Activated T-helper 1 cell treated with anti-CD3 and anti-CD28 coated beads, Interleukin-12 subunit alpha, Interleukin-12 subunit beta, Interleukin-2, Interleukin-4 antibody, amounts not matched to agents 30 ng/mL and 10 ng/mL and 1 ng/mL, durations not matched to agents 14 hours and 24 hours and 36 hours (primary cell): ENCODE measurements at regions not wholly inside any gene's neighbourhood (a gene's known extent, or its start where the extent isn't known, plus 50 kb on each side); places are given as distances from the start of the nearest gene placed in this dataset.

Experiments used
- DNase-seq: peaks from one replicate; pipeline ENCODE4 v3.0.0; 2021; ENCODE audit warnings: low spot score
- H3K27ac Mint-ChIP-seq: one replicate; pipeline ENCODE4 v1.8.0; 2021; ENCODE audit warnings: mild to moderate bottlenecking, mixed read lengths
- H3K27me3 Mint-ChIP-seq: one replicate; pipeline ENCODE4 v1.8.0; 2022; ENCODE audit warnings: mild to moderate bottlenecking, moderate library complexity, mixed read lengths; ENCODE audit not compliant: insufficient read depth
- H3K36me3 Mint-ChIP-seq: one replicate; pipeline ENCODE4 v1.8.0; 2021; ENCODE audit warnings: low read depth, mixed read lengths
- H3K4me1 Mint-ChIP-seq: one replicate; pipeline ENCODE4 v1.8.0; 2021; ENCODE audit warnings: low read depth, mixed read lengths
- H3K4me3 Mint-ChIP-seq: one replicate; pipeline ENCODE4 v1.8.0; 2021; ENCODE audit warnings: mild to moderate bottlenecking, moderate library complexity, mixed read lengths
- H3K9me3 Mint-ChIP-seq: one replicate; pipeline ENCODE4 v1.8.0; 2021; ENCODE audit warnings: mixed read lengths
- intact Hi-C: fragments of 100-400 bp; cut with micrococcal nuclease; formaldehyde crosslinking; loops from one replicate; pipeline ENCODE4 v1.15.1; 2024

DNA sequence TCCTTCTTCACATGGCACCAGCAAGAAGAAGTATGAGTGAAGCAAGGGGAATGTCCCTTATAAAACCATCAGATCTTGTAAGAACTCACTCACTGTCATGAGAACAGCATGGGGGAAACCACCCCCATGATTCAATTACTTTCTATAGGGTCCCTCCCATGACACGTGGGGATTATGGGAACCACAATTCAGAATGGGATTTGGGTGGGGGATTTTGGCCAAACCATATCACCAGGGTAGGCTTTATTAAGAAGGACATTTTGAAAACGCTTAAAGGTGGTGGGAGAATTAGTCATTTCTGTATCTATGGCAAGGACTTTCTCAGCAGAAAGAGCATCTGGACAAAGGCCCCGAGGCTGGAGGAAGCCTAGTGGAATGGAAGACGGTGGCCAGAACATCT lies 100.2 kb upstream of the ADAMTS16 start:
- H3K36me3 Mint-ChIP-seq, result no peaks in the 10 kb centered on the region
- H3K27ac Mint-ChIP-seq, result no peak overlapping the region
- H3K9me3 Mint-ChIP-seq, result peaks cover 4% of the 10 kb centered on the region
- H3K27me3 Mint-ChIP-seq, result peaks cover 3% of the 10 kb centered on the region
- intact Hi-C loops, result no loop called here
- no peaks in the 10 kb centered on the region for H3K4me1 Mint-ChIP-seq
- no peak for DNase-seq
- no peak overlapping the region for H3K4me3 Mint-ChIP-seq

- no peaks in the 10 kb centered on the region for H3K4me1 Mint-ChIP-seq
- H3K9me3 Mint-ChIP-seq, result peaks cover 4% of the 10 kb centered on the region
- H3K27ac Mint-ChIP-seq, result no peak overlapping the region
- no peak overlapping the region for H3K4me3 Mint-ChIP-seq
- no peaks in the 10 kb centered on the region for H3K36me3 Mint-ChIP-seq
- no peak for DNase-seq
- H3K27me3 Mint-ChIP-seq, result peaks cover 3% of the 10 kb centered on the region
- intact Hi-C loops, result no loop called here
These were observed 99.4 kb upstream of the ADAMTS16 start for GRCh38 chr5:5040712-5041111.

GRCh38 chr5:5042806-5043205 lies 97.3 kb upstream of the ADAMTS16 start:
- H3K4me1 Mint-ChIP-seq, result no peaks in the 10 kb centered on the region
- DNase-seq, result no peak
- no peaks in the 10 kb centered on the region for H3K36me3 Mint-ChIP-seq
- H3K27ac Mint-ChIP-seq, result no peak overlapping the region
- no peak overlapping the region for H3K4me3 Mint-ChIP-seq
- peaks cover 4% of the 10 kb centered on the region for H3K9me3 Mint-ChIP-seq
- intact Hi-C loops, result no loop called here
- peaks cover 3% of the 10 kb centered on the region for H3K27me3 Mint-ChIP-seq

GRCh38 chr5:5043346-5043745 lies 96.8 kb upstream of the ADAMTS16 start:
- Mint-ChIP-seq H3K4me3 (no peak overlapping the region), H3K27ac (no peak overlapping the region), H3K4me1 (no peaks in the 10 kb centered on the region), H3K36me3 (no peaks in the 10 kb centered on the region), H3K27me3 (peaks cover 3% of the 10 kb centered on the region), H3K9me3 (peaks cover 4% of the 10 kb centered on the region)
- intact Hi-C loops, result no loop called here
- DNase-seq, result no peak

DNA sequence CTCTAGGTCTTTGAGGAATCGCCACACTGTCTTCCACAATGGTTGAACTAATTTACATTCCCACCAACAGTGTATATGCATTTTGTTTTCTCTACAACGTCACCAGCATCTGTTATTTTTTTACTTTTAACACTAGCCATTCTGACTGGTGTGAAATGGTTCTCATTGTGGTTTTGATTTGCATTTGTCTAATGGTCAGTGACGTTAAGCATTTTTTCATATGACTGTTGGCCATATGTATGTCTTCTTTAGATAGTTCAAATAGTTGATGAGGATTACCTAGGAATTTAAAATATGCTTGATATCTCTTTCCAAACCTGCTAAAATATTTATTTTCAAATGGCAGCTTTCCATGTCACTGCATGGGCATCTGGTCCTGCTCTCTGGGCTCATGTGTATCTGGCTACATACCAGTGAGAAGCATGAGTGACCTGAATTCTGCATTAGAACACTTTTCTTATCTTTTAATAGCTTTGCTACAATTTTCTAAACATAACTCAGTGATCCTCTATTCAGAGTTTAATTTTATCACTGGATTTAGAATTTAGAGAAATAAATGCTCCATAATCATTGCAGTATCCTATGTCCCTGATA lies 95.8 kb upstream of the ADAMTS16 start:
- intact Hi-C loops, result no loop called here
- Mint-ChIP-seq H3K4me3 (no peak overlapping the region), H3K36me3 (no peaks in the 10 kb centered on the region), H3K9me3 (no peaks in the 10 kb centered on the region), H3K27ac (no peak overlapping the region), H3K4me1 (no peaks in the 10 kb centered on the region), H3K27me3 (peaks cover 3% of the 10 kb centered on the region)
- no peak for DNase-seq

GRCh38 chr5:5046680-5047502 lies 93.2 kb upstream of the ADAMTS16 start:
- Mint-ChIP-seq H3K27me3 (peaks cover 3% of the 10 kb centered on the region), H3K36me3 (no peaks in the 10 kb centered on the region), H3K27ac (no peak overlapping the region), H3K4me3 (no peak overlapping the region), H3K9me3 (no peaks in the 10 kb centered on the region), H3K4me1 (no peaks in the 10 kb centered on the region)
- intact Hi-C loops, result no loop called here
- no peak for DNase-seq

- Mint-ChIP-seq H3K27me3 (no peaks in the 10 kb centered on the region), H3K27ac (no peak overlapping the region), H3K36me3 (no peaks in the 10 kb centered on the region), H3K9me3 (no peaks in the 10 kb centered on the region), H3K4me3 (no peak overlapping the region), H3K4me1 (no peaks in the 10 kb centered on the region)
- intact Hi-C loops, result no loop called here
- DNase-seq, result no peak
These were observed 89.3 kb upstream of the ADAMTS16 start for GRCh38 chr5:5050801-5051200.

GRCh38 chr5:5055712-5056111 lies 84.4 kb upstream of the ADAMTS16 start:
- Mint-ChIP-seq H3K27ac (no peak overlapping the region), H3K4me1 (no peaks in the 10 kb centered on the region), H3K27me3 (no peaks in the 10 kb centered on the region), H3K4me3 (no peak overlapping the region), H3K36me3 (no peaks in the 10 kb centered on the region), H3K9me3 (peaks cover 7% of the 10 kb centered on the region)
- no peak for DNase-seq
- intact Hi-C loops, result no loop called here

GRCh38 chr5:5061836-5062235 lies 78.3 kb upstream of the ADAMTS16 start:
- H3K4me1 Mint-ChIP-seq, result no peaks in the 10 kb centered on the region
- peaks cover 11% of the 10 kb centered on the region for H3K9me3 Mint-ChIP-seq
- H3K27me3 Mint-ChIP-seq, result peaks cover 1% of the 10 kb centered on the region
- no peaks in the 10 kb centered on the region for H3K36me3 Mint-ChIP-seq
- no peak overlapping the region for H3K4me3 Mint-ChIP-seq
- no peak for DNase-seq
- intact Hi-C loops, result no loop called here
- no peak overlapping the region for H3K27ac Mint-ChIP-seq

DNA sequence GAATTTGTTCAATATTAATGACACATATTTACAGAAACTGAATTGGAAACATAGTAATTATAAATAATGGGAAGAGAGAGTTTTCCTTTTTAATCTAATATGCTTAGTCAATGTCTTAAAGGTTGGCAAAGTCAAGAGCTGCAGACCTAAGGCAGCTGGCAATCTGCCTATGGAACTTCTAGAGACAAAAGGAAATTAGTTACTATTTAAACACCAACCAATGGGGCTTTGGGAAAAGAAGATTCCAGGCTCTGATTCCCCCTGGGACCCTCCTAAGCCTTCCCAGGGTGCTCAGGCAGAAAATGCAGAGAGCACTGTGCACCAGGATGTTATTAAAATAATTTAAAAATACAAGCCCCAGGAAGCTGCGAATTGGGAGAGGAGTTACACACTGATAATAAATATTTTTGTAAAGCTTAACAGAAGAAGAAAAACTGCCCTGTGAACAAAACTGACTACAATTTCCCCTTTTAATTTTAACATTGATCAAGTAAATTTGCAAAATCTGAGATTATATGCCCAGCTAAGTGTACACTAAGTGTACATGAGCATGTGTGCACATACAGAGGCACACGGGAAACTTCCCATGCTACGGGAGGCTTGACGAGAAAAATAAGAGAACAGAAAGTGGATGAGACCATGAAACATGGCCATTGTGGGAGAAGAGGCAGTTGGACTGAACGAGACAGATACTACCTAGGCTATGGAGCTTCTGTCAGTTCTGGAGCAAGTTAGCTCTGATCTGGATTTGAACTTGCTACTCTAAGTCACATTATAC lies 77.4 kb upstream of the ADAMTS16 start:
- no peaks in the 10 kb centered on the region for H3K36me3 Mint-ChIP-seq
- peaks cover 1% of the 10 kb centered on the region for H3K27me3 Mint-ChIP-seq
- H3K4me1 Mint-ChIP-seq, result no peaks in the 10 kb centered on the region
- peaks cover 8% of the 10 kb centered on the region for H3K9me3 Mint-ChIP-seq
- no peak overlapping the region for H3K27ac Mint-ChIP-seq
- intact Hi-C loops, result no loop called here
- no peak overlapping the region for H3K4me3 Mint-ChIP-seq
- no peak for DNase-seq

GRCh38 chr5:5063533-5063953 lies 76.6 kb upstream of the ADAMTS16 start:
- Mint-ChIP-seq H3K27ac (no peak overlapping the region), H3K4me1 (no peaks in the 10 kb centered on the region), H3K4me3 (no peak overlapping the region), H3K9me3 (peaks cover 8% of the 10 kb centered on the region), H3K27me3 (peaks cover 1% of the 10 kb centered on the region), H3K36me3 (no peaks in the 10 kb centered on the region)
- DNase-seq, result no peak
- intact Hi-C loops, result no loop called here

- H3K4me3 Mint-ChIP-seq, result no peak overlapping the region
- no peak overlapping the region for H3K27ac Mint-ChIP-seq
- intact Hi-C loops, result no loop called here
- no peaks in the 10 kb centered on the region for H3K4me1 Mint-ChIP-seq
- no peaks in the 10 kb centered on the region for H3K36me3 Mint-ChIP-seq
- peaks cover 4% of the 10 kb centered on the region for H3K9me3 Mint-ChIP-seq
- no peak for DNase-seq
- peaks cover 1% of the 10 kb centered on the region for H3K27me3 Mint-ChIP-seq
These were observed 74.7 kb upstream of the ADAMTS16 start for GRCh38 chr5:5065472-5065871.
